Testis (tissue), 2 donors: ENCODE measurements at regions not wholly inside any gene's neighbourhood (a gene's known extent, or its start where the extent isn't known, plus 50 kb on each side); places are given as distances from the start of the nearest gene placed in this dataset.

Experiments used
- DNase-seq: peaks from one replicate; pipeline ENCODE4 v3.0.0-alpha.2; 2019
- H3K27ac ChIP-seq, 2 donors: fragments of 200-600 bp; sonication (generic); one replicate each; pipeline ENCODE4 v1.5.1; 2019
- H3K27me3 ChIP-seq: fragments of 200-600 bp; sonication (generic); one replicate; pipeline ENCODE4 v1.5.1; 2019
- H3K36me3 ChIP-seq: fragments of 200-600 bp; sonication (generic); one replicate; pipeline ENCODE4 v1.5.1; 2017; ENCODE audit warnings: low read depth; ENCODE audit errors: missing control alignments
- H3K4me1 ChIP-seq: fragments of 200-600 bp; sonication (generic); one replicate; pipeline ENCODE4 v1.5.1; 2019
- H3K4me3 ChIP-seq, 2 donors: fragments of 200-600 bp; sonication (generic); one replicate each; pipeline ENCODE4 v1.5.1; 2017 to 2019
- H3K9me3 ChIP-seq: fragments of 200-600 bp; sonication (generic); one replicate; pipeline ENCODE4 v1.5.1; 2017
- CTCF ChIP-seq, 3 experiments: fragments of 450-650 bp in 2 of 3; fragments of 200-600 bp in 1 of 3; sonication (generic) in 1 of 3; IDR thresholded peaks; one replicate each; pipeline ENCODE4 v1.5.1; 2016 to 2019; ENCODE audit warnings: antibody characterized with exemption in 3 of 3, mild to moderate bottlenecking in 2 of 3, moderate library complexity in 1 of 3
- POLR2A ChIP-seq: fragments of 450-650 bp; IDR thresholded peaks from one replicate; pipeline ENCODE4 v1.6.1; 2017; ENCODE audit warnings: antibody characterized with exemption, mild to moderate bottlenecking, moderate library complexity
- WGBS, 2 donors: methylation state at CpG; one replicate each; pipeline ENCODE4 v1.1.5; 2018; 5-methylcytosine and 5-hydroxymethylcytosine counted together
- intact Hi-C: fragments of 100-400 bp; cut with DNase I; formaldehyde crosslinking; loops from one replicate; pipeline ENCODE4 v1.15.1; 2023; ENCODE audit warnings: low total_unique reads

- whole genome bisulfite sequencing, 2 donors: 44 to 70% methylated on average over 1 of the region's 1 CpG
- Histone ChIP-seq H3K36me3 (no peaks in the 10 kb centered on the region), H3K4me1 (no peaks in the 10 kb centered on the region), H3K27ac (no peak overlapping the region), H3K27me3 (no peaks in the 10 kb centered on the region), H3K4me3 (no peak overlapping the region), H3K9me3 (no peaks in the 10 kb centered on the region)
- intact Hi-C loops: no loop called here
- no peak for TF ChIP-seq CTCF (IDR thresholded peaks at IDR 0.05)
- no peak for TF ChIP-seq POLR2A
- DNase-seq: no peak
Observed at GRCh38 chr5:164972973-164973372, 1467.6 kb downstream of the MAT2B start.

- Histone ChIP-seq H3K27ac (no peak overlapping the region), H3K4me1 (no peaks in the 10 kb centered on the region), H3K4me3 (no peak overlapping the region), H3K27me3 (no peaks in the 10 kb centered on the region), H3K9me3 (no peaks in the 10 kb centered on the region), H3K36me3 (no peaks in the 10 kb centered on the region)
- intact Hi-C loops: no loop called here
- DNase-seq: no peak
- TF ChIP-seq POLR2A (no peak), CTCF (IDR thresholded peaks at IDR 0.05) (no peak)
- WGBS, 2 donors: 56 to 64% methylated on average over 2 of the region's 2 CpGs
Observed at GRCh38 chr5:164975986-164976385, 1470.6 kb downstream of the MAT2B start.

GRCh38 chr5:164980480-164980879 is 1475.1 kb downstream of the MAT2B start:
- intact Hi-C loops: no loop called here
- Histone ChIP-seq H3K36me3 (no peaks in the 10 kb centered on the region), H3K27me3 (no peaks in the 10 kb centered on the region), H3K4me3 (no peak overlapping the region), H3K27ac (no peak overlapping the region), H3K9me3 (no peaks in the 10 kb centered on the region), H3K4me1 (no peaks in the 10 kb centered on the region)
- no peak for TF ChIP-seq POLR2A
- 62 to 64% methylated on average over 2 of the region's 2 CpGs for WGBS, 2 donors
- DNase-seq: no peak

GRCh38 chr5:164998142-164998541 is 1492.7 kb downstream of the MAT2B start:
- Histone ChIP-seq H3K4me3 (no peak overlapping the region), H3K27ac (no peak overlapping the region), H3K36me3 (no peaks in the 10 kb centered on the region), H3K27me3 (no peaks in the 10 kb centered on the region), H3K9me3 (no peaks in the 10 kb centered on the region), H3K4me1 (no peaks in the 10 kb centered on the region)
- DNase-seq: no peak
- intact Hi-C loops: no loop called here
- TF ChIP-seq CTCF (IDR thresholded peaks at IDR 0.05) (no peak), POLR2A (no peak)

GRCh38 chr5:164998590-164998989 is 1493.2 kb downstream of the MAT2B start:
- no peaks in the 10 kb centered on the region for H3K27me3 ChIP-seq
- TF ChIP-seq CTCF (IDR thresholded peaks at IDR 0.05): no peak
- no peak for TF ChIP-seq POLR2A
- no peaks in the 10 kb centered on the region for H3K4me1 ChIP-seq
- H3K27ac ChIP-seq: no peak overlapping the region
- no peaks in the 10 kb centered on the region for H3K9me3 ChIP-seq
- WGBS, 2 donors: 59 to 63% methylated on average over 7 of the region's 7 CpGs
- H3K36me3 ChIP-seq: no peaks in the 10 kb centered on the region
- intact Hi-C loops: no loop called here
- no peak overlapping the region for H3K4me3 ChIP-seq
- DNase-seq: no peak
